ENCODE measurements at regions not wholly inside any gene's neighbourhood (a gene's known extent, or its start where the extent isn't known, plus 50 kb on each side); places are given as distances from the start of the nearest gene placed in this dataset.
A peak's percentile ranks its signal among the peaks of the same experiment; 100 is the strongest.

- H3K4me3 Mint-ChIP-seq (ENCODE audit: unreplicated experiment), result no peak overlapping the region
- TF ChIP-seq CTCF (IDR thresholded peaks at IDR 0.05; ENCODE audit: partially characterized antibody, unreplicated experiment), result no peak
- H3K27me3 Mint-ChIP-seq (ENCODE audit: unreplicated experiment), result peaks cover 2% of the 10 kb centered on the region
- peaks cover 4% of the 10 kb centered on the region for H3K9me3 Mint-ChIP-seq (ENCODE audit: unreplicated experiment)
- no peak overlapping the region for H3K27ac Mint-ChIP-seq (ENCODE audit: unreplicated experiment)
- DNase-seq, result no peak
- H3K4me1 Mint-ChIP-seq (ENCODE audit: low read depth, unreplicated experiment), result no peaks in the 10 kb centered on the region
- peaks cover 5% of the 10 kb centered on the region for H3K36me3 Mint-ChIP-seq (ENCODE audit: unreplicated experiment)
Measured at GRCh38 chr16:7182510-7183109, 150.0 kb upstream of the RBFOX1 start.

- Mint-ChIP-seq H3K36me3 (ENCODE audit: unreplicated experiment) (no peaks in the 10 kb centered on the region), H3K9me3 (ENCODE audit: unreplicated experiment) (no peaks in the 10 kb centered on the region), H3K27ac (ENCODE audit: unreplicated experiment) (no peak overlapping the region), H3K27me3 (ENCODE audit: unreplicated experiment) (peaks cover 2% of the 10 kb centered on the region), H3K4me3 (ENCODE audit: unreplicated experiment) (no peak overlapping the region), H3K4me1 (ENCODE audit: low read depth, unreplicated experiment) (no peaks in the 10 kb centered on the region)
- no peak for DNase-seq
- no peak for TF ChIP-seq CTCF (IDR thresholded peaks at IDR 0.05; ENCODE audit: partially characterized antibody, unreplicated experiment)
Measured at GRCh38 chr16:7177875-7178274, 154.8 kb upstream of the RBFOX1 start.

- peaks cover 2% of the 10 kb centered on the region for H3K27me3 Mint-ChIP-seq (ENCODE audit: unreplicated experiment)
- H3K27ac Mint-ChIP-seq (ENCODE audit: unreplicated experiment), result peak overlapping the region; percentile 36
- H3K4me1 Mint-ChIP-seq (ENCODE audit: low read depth, unreplicated experiment), result no peaks in the 10 kb centered on the region
- H3K36me3 Mint-ChIP-seq (ENCODE audit: unreplicated experiment), result peaks cover 8% of the 10 kb centered on the region
- peaks cover 1% of the 10 kb centered on the region for H3K9me3 Mint-ChIP-seq (ENCODE audit: unreplicated experiment)
- DNase-seq, result no peak
- no peak overlapping the region for H3K4me3 Mint-ChIP-seq (ENCODE audit: unreplicated experiment)
- no peak for TF ChIP-seq CTCF (IDR thresholded peaks at IDR 0.05; ENCODE audit: partially characterized antibody, unreplicated experiment)
Measured at GRCh38 chr16:7171151-7171550, 161.5 kb upstream of the RBFOX1 start.

- H3K9me3 Mint-ChIP-seq (ENCODE audit: unreplicated experiment), result peaks cover 3% of the 10 kb centered on the region
- H3K4me3 Mint-ChIP-seq (ENCODE audit: unreplicated experiment), result no peak overlapping the region
- TF ChIP-seq CTCF (IDR thresholded peaks at IDR 0.05; ENCODE audit: partially characterized antibody, unreplicated experiment), result no peak
- H3K27me3 Mint-ChIP-seq (ENCODE audit: unreplicated experiment), result peaks cover 2% of the 10 kb centered on the region
- no peaks in the 10 kb centered on the region for H3K4me1 Mint-ChIP-seq (ENCODE audit: low read depth, unreplicated experiment)
- peaks cover 8% of the 10 kb centered on the region for H3K36me3 Mint-ChIP-seq (ENCODE audit: unreplicated experiment)
- DNase-seq, result no peak
- H3K27ac Mint-ChIP-seq (ENCODE audit: unreplicated experiment), result no peak overlapping the region
Measured at GRCh38 chr16:7167626-7168025, 165.0 kb upstream of the RBFOX1 start.

- no peaks in the 10 kb centered on the region for H3K4me1 Mint-ChIP-seq (ENCODE audit: low read depth, unreplicated experiment)
- DNase-seq, result no peak
- H3K4me3 Mint-ChIP-seq (ENCODE audit: unreplicated experiment), result no peak overlapping the region
- H3K9me3 Mint-ChIP-seq (ENCODE audit: unreplicated experiment), result peaks cover 10% of the 10 kb centered on the region
- H3K27me3 Mint-ChIP-seq (ENCODE audit: unreplicated experiment), result no peaks in the 10 kb centered on the region
- H3K27ac Mint-ChIP-seq (ENCODE audit: unreplicated experiment), result no peak overlapping the region
- H3K36me3 Mint-ChIP-seq (ENCODE audit: unreplicated experiment), result no peaks in the 10 kb centered on the region
- no peak for TF ChIP-seq CTCF (IDR thresholded peaks at IDR 0.05; ENCODE audit: partially characterized antibody, unreplicated experiment)
Measured at GRCh38 chr16:7161891-7162290, 170.8 kb upstream of the RBFOX1 start.

Data from glutamatergic neuron (in vitro differentiated cells).